H4 (cell line): ENCODE measurements at regions not wholly inside any gene's neighbourhood (a gene's known extent, or its start where the extent isn't known, plus 50 kb on each side); places are given as distances from the start of the nearest gene placed in this dataset.

Experiments used
- DNase-seq: peaks from one replicate; pipeline ENCODE4 v3.0.0-alpha.2; 2015; ENCODE audit warnings: low spot score

DNA sequence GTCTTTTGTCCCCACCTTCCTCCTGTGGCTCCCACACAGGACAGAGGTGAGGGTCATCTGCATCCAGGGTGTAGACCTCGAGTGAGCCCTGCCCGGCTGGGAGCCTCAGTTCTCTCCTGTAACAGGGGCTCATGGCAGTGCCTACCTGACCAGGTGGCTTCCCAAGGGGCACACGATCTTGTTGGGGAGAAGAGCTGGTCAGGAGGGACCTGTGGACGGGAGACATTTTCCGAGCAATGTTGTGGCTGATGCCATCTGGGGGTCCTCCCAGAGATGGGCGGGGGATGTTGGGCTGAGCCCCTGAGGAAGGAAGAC lies 51.9 kb downstream of the CEBPB start:
- DNase-seq, result no peak

DNA sequence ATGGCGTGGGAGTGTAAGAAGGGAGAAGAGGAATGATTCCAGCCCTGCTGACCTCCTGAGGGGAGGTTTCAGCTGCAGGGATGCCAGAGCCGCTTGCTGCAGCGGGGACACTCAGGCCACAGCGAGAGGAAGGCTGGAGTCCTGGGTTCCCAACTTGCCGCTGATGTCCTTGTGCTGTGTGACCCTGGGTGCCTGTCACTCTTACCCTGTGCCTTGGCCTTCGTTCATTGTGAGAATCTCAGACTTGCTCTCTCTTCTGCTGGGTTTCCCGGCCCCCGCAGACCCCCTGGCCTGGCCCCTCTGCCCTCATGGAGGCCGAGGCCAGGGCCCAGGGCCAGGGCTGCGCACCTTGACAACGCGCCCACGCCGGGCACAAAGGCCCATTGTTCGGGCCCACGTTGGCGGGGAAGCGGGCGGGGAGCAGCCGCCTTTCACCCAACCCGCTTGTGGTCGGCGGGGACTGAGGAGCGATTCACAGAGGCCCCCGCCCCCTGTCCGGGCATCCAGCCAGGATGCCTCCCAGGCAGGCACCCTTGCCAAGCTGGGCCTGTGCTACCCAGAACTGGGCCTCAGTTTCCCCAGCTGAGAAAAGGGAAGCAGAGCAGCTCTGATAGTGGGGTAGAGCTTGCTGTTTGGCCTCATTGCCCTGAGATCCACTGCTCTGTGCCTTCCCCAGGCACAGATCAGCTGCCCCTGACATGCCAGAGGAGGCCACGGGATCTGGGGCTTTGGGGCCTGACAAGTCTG lies 52.4 kb downstream of the CEBPB start:
- DNase-seq, result peak; percentile 63

DNA sequence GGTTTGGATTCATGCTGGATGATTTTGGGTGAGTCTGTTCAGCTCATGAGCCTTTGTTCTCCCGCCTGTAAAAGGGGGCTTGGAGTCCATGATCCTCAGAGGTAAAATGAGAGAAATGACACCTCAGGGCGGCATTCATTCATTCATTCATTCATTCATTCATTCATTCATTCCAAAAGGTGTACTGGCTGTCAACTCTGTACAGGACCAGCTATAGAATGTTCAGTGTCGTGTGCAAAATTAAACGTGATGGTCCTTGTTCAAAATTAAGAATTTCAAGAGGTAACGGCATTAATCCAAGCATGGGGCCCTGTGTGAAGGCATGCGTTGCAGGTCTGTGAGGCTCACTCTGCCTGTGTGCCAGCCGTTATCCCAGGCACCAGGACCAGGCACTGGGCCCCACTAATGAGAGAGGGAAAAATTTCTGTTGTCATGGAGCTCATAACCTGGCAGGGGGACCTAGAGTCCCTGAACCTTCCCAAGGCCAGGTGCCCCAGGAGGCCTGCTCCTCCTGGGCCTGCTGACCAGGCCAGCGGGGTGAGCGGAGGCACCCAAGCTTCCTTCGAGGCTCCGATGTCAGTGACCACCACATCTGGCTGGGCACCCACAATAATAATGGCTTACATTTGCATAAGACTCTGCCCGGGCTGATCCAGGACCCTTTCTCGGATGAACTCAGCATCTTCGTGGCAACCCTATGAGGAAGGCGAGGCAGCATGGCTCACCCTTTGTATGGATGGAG lies 53.2 kb downstream of the CEBPB start:
- no peak for DNase-seq

DNA sequence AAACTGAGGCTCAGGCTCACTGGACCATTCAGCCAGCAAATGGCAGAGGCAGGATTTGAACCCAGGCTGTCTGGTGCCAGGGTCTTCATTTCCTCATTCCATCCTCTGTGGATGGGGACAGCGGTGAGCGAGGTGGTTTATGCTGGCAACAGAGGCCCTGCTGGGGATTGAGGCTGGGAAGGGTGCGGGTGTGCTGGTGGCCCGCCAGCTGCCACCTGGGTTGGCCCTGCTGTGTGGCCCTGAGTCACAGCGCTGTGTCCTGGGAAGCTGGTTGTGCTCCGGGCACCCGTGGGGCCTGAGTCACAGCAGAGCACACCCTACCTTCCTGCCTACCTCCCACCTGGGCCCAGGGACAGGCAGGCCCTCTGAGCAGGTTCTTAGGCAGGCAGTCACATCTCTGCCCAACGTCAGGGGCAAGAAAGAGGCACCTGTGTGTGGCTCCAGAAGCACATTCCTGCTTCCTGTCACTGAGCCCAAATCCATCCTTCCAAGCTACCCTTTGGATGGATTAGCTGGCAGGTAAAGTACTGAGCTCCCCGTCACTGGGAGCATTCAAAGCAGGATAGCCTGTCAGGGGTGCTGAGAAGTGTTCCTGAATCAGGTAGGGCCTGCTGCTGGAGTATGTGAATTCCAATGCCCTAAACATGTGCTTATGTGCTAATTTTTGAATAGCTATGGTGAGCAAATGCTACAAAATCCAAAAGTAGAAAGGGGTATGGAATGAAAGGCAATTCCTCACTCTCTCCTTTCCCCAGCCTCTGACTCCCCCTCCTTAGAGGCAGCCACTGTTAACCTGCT lies 53.9 kb downstream of the CEBPB start:
- no peak for DNase-seq

DNA sequence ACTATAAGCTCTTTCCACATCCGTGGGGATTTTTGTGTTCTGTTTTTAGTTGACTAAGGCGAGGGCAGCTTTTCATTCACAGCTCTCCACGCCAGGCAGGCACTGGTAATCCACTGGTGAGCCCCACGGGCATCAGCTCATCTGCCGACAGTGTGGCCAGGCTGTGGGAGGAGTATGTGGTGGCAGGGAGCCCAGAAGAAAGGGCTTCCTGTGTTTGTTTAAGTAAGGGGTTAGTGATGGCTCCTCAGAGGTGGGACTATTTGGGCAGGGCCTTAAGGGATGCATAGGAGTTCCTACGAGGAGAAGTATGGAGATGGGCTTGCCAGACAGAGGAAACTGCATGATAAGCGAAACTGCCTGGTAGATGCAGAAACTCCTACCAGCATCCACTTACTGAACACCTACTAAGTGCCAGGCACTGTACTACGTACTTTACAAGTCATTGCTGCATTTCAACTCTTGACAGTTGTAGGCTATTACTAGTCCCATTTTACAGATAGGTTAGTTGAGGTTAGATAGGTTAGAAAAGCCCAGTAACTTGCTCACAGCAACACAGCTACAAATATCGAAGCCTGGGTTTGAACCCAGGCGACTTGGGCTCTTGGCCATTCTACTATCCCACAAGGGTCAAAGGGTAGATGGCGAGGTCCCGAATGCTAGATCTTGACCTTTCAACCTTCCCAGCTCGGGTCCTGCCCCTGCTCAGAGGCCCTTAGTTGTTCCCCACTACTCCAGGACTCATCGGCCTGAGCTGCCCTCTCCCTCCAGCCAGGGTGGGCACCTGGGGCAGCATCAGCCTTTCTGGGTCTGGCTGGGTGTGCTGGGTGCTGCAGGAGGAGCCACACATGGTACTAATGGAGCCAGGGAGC lies 55.1 kb downstream of the CEBPB start:
- peak; percentile 85 for DNase-seq

DNA sequence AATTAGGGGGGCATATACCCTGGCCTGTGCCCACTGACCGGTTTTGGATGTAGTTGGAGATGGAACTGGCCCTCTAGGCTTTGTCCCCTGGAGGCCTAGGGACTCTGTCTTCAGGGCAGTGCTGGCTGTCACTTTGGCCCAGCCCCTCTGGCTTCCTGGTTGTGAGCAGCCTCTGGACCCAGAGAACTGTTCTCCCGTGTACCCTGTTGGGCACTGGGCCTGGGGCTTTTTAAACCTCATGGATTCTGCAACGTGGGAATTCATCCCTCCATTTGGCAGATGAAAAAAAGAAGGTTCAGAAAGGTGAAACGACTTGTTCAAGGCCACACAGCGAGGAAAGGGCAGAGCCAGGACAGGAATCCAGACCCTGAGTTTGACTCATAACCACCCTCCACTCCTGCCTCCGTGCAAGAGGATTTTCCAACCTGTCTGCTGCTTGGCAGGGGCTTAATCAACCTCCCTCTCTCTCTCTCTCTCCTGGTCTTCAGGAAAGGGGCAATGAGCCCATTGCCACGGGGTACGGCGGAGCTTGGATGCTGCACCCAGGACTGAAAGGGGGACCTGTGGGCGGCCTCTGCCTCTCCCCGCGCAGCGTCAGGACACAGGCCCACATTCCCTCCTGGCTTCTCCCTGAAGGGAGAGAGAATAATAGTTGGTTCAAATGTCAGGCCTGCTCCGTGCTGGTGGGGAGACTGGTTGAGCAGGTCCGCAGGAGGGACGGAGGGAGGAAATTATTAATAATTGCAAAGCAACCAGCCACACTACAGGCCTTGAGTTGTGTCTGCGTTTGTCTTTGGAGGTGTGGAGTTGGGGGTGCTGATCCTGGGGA lies 56.0 kb downstream of the CEBPB start:
- DNase-seq, result no peak

DNA sequence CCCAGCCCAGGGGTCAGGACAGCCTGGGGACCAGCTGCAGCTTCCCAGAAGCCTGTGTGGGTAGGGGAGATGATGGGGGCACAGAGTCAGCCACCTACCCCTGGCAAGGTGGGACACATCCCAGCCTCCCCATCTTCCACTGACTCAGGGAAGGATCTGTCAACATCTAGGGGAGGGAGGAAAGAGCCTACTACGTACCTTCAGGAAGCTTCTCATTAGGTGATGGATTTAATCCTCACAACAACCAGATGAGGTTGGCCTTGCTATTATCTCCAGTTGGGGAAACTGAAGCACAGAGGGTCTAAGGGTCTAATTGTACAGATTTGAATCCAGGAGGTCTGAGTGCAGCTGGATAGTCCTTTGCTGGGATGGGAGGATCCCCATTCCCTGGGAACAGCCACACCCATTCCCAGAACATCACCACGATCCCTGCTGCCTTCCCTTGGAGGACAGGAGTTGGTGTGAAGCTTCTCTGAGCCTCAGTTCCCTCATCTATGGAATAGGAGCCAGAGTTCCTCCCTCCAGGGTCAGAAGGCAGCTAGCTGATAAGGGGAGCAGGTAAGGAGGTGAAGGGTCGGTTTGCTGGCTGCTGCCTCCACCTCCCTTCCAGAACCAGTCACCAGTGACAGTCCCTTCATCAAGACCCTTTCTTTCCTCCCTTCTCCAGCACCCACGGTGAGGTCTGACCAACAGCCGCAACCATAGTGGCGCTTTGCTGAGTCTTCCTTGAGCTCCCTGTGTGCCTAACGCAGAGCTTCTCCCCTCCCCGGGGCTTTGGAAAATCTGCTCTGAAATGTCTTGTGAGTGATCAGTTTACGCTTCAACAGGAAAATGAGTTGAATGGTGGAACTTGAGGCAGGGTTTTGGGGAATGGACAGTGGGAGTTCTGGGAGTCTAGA lies 56.8 kb downstream of the CEBPB start:
- no peak for DNase-seq

DNA sequence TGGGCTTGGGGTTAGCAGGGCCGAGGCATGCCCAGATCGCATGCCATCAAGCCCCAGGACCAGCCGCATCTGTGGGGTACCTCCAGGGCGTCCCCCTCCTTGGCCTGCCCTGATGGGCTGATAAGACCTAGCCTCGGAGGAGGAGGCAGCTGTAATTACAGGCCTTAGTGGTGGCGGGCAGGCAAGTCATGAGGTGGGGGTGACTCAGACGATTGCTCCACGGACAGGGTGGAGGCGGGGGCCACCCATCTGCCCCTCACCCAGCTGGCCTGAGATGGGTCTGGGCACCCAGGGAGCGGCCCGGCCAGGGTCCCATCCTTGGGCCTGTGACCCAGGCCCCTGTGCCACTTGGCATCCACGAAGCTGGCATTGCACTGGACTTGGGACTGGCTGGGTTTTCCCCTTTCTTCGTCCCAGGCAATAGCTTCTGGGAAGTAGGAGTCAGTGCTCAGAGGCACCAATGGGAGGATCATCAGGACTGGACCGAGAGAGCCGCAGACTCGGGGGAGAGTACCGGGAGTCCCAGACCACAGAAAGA lies 57.5 kb downstream of the CEBPB start:
- peak; percentile 73 for DNase-seq

DNA sequence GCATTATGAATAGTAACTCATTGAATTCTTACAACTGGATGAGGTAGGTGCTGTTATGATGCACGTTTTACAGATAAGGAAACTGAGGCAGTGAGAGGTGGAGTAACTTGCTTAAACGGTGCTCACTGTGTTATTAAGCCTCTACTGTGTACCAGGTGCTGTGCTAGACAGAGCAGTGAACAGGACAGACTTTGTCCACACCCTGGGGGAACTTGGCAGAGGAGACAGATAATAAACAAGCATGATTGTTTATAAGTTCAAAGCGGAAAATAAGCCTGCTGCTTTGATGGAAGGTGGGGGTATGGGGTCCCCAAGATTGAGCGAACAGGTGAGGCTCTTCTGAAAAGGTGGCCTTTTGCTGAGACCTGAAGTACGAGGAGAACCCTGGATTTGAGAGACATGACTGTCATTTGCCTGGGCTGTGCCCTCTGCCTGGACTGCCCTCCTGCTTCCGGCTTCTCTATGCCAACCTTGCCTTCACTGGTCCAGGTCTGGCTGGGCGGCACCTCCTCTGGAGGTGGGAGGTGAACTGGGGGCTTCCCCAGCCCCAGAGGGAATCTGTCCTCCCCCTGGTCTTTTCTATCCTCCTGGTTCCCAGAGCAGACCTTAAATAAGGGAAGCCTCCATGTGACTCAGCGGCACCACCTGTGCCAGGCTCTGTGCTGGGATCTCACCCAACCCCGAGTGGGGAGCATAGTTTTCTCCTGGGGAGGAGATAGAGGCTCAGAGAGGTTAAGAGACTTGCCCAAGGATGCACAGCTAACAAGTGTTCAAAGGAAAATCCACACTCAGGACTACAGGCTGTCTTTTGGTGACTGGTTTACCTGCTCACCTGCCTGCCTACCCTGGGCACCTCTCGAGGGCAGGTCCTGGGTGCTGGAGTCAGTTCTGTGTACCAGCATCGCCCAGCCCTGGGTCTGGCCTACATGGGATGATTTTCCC lies 59.1 kb downstream of the CEBPB start:
- no peak for DNase-seq

DNA sequence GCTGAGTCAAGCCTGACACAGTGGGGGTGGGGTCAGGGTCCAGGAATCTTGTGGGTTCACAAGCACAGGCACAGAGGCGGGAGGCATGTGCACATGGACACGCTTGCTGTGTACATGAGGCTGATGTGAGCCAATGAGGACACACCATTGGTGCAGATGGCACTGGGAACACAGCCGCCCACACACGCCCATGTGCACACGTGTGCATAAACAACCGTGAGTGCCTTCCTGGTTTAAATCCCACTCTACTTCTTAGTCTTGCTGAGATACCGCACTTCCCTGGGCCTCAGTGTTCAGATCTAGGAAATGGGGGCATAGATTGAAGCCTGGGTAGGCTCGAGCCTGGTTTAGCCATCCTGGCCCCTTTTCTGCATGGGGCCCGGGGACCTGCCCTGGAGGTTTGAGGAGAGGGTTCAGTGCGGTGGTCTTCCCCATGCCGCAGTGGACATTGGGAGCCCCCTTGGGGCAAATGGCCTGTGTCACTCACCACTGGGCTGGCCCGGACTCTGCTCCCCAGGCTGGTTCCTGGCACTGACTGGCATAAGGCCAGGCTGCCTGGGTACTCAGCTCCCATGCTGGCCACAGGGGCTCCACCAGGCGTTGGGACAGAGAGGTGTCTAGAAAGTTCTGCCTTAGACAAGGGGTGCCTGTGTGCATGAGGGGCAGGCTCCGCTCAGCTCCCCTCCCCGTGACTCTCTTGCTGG lies 60.2 kb downstream of the CEBPB start:
- DNase-seq, result no peak

DNA sequence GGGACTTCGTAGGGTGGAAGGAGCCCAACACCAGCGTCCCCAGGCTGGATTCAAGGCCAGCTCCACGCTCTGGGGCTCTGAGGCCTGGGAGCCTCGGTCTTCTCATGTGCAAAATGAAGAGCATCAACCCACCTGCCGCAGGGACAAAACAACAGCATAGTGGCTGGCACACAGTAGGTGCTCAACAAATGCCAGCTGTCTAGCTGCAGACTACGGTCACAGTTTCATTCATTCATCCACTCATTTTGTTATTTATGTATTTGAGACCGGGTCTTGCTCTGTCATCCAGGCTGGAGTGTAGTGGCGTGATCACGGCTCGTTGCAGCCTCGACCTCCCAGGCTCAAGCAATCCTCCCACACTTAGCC lies 60.7 kb downstream of the CEBPB start:
- no peak for DNase-seq

DNA sequence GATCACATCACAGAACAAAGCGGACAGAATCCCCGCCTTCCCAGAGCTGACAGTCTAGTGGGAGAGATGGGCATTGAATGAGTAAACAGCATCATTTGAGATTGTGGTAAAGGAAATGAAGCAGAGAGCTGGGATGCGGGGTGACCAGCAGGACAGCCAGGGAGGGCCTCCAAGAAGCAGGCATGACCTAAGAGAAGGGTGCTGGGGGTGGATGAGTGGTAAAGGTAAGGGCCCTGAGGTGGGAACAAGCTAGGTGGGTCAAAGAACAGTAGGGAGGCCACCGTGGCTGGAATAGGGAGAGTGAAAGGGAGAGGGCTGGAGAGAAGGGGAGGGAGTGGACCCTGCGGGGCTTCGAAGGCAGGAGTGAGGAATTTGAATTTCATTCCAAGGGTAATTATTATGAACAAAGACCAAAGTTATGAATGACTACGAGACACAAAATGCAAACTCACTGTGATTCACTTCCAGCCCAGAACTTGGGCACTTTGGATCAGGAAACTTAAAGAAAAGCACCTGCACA lies 61.4 kb downstream of the CEBPB start:
- DNase-seq, result peak; percentile 53

DNA sequence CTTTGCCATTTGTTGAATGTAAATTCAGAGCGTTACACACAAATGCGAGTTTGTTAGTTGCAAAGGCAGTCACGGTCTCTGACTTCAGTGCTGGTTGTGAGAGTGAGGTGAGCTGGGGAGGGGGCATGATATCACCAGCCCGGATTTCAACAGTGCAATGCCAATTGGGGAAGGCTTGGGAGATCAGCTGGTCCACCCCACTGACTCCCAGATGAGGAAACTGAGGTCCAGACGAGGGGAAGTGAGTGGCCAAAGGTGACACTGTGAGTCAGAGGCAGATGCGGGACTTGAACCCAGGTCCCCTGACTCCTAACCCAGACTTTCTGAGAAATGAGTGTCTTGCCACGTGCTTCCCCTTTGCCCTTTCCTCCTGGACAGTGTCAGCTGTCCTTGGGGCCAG lies 62.1 kb downstream of the CEBPB start:
- DNase-seq, result no peak

DNA sequence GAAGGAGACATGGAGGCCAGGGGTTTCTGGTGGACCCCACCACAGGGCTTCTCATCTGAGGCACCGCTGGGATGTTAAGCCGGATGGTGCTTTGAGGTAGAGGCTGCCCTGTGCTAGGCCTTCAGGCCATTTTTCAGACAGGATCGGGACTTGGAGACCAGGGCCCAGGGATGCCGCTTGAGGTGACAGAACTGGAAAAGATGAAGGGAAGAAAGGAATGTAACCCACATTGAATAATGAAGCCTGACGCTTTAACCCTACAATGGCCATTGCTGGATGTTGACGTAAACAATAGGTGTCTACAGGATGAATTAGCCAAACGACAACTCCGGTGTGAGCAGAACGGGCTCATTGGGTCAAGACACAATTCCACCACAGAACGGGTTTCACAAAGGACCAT lies 62.5 kb downstream of the CEBPB start:
- no peak for DNase-seq

DNA sequence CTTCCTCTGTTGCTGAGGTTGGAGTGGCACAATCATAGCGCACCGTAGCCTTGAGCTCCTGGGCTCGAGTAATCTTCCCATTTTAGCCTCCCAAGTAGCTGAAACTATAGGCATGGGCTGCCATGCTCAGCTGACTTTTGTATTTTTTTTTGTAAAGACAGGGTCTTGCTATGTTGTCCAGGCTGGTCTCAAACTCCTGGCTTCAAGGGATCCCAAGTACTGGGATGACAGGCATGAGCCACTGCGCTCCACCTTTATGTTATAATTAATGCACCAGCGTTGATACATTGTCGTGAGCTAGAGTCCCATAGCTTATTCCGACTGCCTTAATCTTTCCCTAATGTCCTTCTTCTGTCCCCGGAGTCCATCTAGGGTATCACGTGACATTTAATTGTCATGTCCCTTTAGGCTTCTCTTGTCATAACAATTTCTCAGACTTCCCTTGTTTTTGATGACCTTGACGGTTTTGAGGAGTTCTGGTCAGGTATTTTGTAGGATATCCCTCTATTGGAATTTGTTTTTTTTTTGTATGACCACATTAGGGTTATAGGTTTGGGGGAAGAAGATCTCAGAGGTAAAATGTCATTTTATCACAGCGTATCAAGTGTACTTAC lies 63.9 kb downstream of the CEBPB start:
- no peak for DNase-seq

DNA sequence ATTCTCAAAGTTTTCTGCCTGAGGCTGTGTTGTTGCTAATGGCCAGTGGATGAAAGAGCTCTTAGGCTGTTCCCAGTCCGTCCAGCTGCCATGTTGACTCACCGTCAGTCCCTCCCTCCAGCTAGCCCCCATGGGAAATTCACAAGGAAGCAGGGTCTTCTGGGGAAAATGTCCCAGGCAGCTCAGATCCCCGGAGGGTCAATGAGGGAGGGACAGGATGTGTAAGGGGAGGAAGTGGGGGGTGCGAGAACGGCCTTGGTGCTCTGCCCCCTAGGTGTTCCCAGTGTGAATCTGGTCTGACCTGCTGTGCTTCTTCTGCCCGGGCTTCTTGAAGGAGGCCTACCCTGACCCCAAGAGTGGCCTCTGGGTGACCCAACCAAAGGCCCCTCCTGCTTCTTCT lies 65.9 kb downstream of the CEBPB start:
- no peak for DNase-seq

DNA sequence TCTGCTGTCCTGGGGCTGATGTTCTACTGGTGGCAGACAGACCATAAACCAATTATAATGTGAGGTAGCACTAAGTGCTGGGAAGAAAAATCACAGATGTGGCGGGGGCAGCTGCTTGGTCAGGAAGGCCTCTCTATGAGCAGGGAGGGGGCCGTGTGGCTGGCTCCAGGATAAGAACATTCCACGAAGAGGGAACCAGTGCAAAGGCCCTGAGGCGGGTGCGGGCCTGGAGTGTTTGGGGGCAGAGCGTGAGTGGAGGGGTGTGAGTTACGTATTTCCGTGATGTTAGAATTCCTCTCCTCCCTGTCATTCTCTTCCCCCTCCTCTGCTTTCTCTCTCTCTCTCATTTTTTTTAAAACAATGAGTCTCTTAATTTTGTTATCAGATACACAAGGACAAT lies 67.2 kb downstream of the CEBPB start:
- no peak for DNase-seq
